NCI-H2107 treated with DMSO at 0.1 percent for 48 hours (cell line): ENCODE measurements at regions not wholly inside any gene's neighbourhood (a gene's known extent, or its start where the extent isn't known, plus 50 kb on each side); places are given as distances from the start of the nearest gene placed in this dataset.

Experiments used
- DNase-seq: peaks from one replicate; lab custom pipeline; 2025; ENCODE audit not compliant: unreplicated experiment; lab: John Stamatoyannopoulos, UW

- no peak for DNase-seq
These were observed 296.9 kb upstream of the CDH5 start for GRCh38 chr16:66069587-66069986.

- DNase-seq = no peak
These were observed 300.1 kb upstream of the CDH5 start for GRCh38 chr16:66066404-66066803.

GRCh38 chr16:66065925-66066324, 300.6 kb upstream of the CDH5 start:
- DNase-seq = no peak

GRCh38 chr16:66064801-66065530, 301.5 kb upstream of the CDH5 start:
- no peak for DNase-seq

- no peak for DNase-seq
These were observed 307.7 kb upstream of the CDH5 start for GRCh38 chr16:66058832-66059231.

GRCh38 chr16:66058172-66058691, 308.3 kb upstream of the CDH5 start:
- no peak for DNase-seq

GRCh38 chr16:66057057-66057456, 309.4 kb upstream of the CDH5 start:
- DNase-seq = no peak

- no peak for DNase-seq
These were observed 312.4 kb upstream of the CDH5 start for GRCh38 chr16:66054095-66054494.

- no peak for DNase-seq
These were observed 313.7 kb upstream of the CDH5 start for GRCh38 chr16:66052745-66053144.

GRCh38 chr16:66050991-66051390, 315.5 kb upstream of the CDH5 start:
- DNase-seq = no peak

- no peak for DNase-seq
These were observed 316.6 kb upstream of the CDH5 start for GRCh38 chr16:66049865-66050264.

GRCh38 chr16:66045626-66046025, 320.9 kb upstream of the CDH5 start:
- no peak for DNase-seq

GRCh38 chr16:66044556-66044955, 321.9 kb upstream of the CDH5 start:
- no peak for DNase-seq

- no peak for DNase-seq
These were observed 322.4 kb upstream of the CDH5 start for GRCh38 chr16:66044089-66044488.

GRCh38 chr16:66043326-66043725, 323.2 kb upstream of the CDH5 start:
- DNase-seq = no peak

- no peak for DNase-seq
These were observed 324.1 kb upstream of the CDH5 start for GRCh38 chr16:66042341-66042740.

- DNase-seq = no peak
These were observed 324.6 kb upstream of the CDH5 start for GRCh38 chr16:66041907-66042306.

GRCh38 chr16:66039793-66040192, 326.7 kb upstream of the CDH5 start:
- DNase-seq = no peak

GRCh38 chr16:66036793-66037715, 329.4 kb upstream of the CDH5 start:
- no peak for DNase-seq

GRCh38 chr16:66036184-66036583, 330.3 kb upstream of the CDH5 start:
- DNase-seq = no peak

- DNase-seq = no peak
These were observed 331.4 kb upstream of the CDH5 start for GRCh38 chr16:66035096-66035495.

- no peak for DNase-seq
These were observed 333.6 kb upstream of the CDH5 start for GRCh38 chr16:66032841-66033240.
